ENCODE measurements at regions not wholly inside any gene's neighbourhood (a gene's known extent, or its start where the extent isn't known, plus 50 kb on each side); places are given as distances from the start of the nearest gene placed in this dataset.

DNA sequence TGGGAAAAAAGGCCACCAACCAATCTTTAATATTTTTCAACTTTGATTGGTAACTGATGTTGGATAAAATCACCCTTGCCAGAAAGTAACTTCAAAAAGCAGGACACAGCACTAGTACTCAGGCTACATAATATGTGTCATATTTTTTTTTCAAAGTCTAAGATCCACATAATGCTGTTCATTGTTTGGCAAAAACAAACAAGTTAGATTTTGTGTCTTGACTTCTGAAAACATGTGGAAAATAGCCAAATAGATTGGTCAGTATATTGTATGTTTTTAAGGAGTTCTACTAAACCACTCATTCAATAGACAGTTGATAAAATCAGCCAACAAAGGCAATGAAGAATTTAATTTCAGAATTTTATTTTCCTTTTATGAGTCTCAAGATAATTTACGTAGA, 111.7 kb upstream of the CCDC54 start:
- DNase-seq (ENCODE audit: low read depth) = no peak

DNA sequence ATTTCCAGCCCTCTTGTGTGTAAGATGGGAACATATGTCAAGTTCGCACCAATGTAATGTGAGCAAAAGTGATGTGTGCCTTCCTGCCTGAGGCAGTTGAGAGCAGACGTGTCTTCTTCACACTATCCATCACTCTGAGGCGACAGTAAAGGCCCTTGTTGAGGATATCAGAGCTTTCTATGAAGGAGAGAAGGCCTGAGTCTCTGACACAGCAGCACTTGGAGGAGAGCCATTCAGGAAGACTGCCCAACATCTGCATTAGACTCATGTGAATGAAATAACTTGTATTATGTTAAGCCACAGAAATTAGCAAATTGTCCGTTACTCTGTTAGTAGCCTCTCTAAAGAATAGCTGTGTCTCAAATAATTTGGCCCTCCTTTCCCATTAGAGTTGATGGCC, 108.8 kb upstream of the CCDC54 start:
- no peak for DNase-seq (ENCODE audit: low read depth)

DNA sequence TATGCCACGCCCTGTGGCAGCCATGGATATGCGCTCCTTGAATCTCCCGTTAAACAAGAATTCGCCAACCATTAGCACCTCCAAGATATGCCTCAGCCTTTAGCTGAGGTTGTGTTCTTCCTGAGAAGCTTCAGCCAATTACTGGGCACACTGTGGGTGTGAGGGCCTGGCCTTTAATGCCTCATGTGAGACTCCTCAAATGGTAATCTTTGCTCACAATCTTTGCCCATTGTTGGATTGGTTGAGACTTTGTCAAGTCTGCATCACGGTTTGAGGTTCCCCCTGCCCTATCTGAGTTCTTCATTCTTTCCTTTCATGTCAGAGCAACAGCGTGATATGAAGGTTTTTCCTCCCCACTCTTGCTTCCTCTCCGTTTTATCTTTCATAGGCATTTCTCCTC, 108.1 kb upstream of the CCDC54 start:
- DNase-seq (ENCODE audit: low read depth) = no peak

DNA sequence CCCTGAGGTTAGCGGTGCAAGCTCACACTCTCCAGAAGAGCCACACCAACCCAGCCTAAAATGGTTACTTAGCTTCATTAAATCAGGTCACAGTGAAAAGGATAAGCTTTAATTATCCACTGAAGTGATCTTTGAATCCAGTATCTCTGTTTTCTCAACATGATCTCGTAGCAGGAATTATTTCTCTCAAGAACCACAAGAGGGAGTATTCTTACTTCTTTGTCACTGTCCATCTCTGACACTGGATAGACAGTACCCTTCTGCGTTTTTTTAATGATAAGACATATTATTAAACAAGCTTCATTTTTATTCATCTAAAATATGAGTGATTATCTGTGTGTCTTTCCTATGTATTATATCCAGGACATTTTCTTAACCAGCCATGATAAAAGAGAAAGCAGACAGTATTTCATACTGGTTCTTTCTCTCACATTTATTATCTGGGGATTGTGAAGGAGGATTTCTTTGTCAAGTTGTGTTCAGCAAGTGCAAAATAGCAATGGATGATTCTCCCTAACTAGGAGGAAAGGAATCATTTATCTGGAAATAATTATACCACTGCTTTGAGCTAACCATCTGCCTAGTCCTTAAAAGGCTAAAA, 105.4 kb upstream of the CCDC54 start:
- DNase-seq (ENCODE audit: low read depth) = no peak

DNA sequence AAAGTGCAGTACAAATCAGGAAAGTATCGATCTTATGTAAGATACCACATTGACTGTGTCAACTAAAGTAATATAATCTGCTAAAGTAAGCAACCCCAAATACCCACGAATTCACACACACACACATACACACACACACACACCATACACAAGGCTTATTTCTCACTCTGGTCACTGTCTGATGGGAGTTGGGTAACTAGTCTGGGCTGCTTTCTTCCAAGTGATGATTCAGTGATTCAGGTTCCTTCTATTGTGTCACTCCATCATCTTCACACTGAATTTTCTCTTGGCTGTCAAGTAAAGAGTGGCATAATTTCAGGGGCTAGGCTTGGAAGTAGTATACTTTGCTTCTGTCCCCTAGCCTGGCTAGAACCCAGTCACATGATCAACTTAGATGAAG, 104.8 kb upstream of the CCDC54 start:
- no peak for DNase-seq (ENCODE audit: low read depth)

DNA sequence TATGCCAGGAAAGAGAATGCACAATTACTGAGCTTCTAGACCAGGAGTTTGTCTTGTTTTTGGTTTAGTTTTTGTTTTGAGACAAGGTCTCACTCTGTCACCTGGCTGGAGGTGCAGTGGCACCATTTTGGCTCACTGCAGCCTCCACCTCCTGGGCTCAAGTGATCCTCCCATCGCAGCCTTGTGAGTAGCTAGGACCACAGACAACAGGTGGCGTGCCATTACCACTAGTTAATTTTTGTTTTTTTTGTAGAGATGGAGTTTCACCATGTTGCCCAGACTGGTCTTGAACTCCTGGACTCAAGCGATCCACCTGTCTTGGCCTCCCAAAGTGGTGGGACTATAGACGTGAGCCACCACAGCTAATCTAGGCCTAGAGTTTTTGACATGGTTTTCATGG, 104.4 kb upstream of the CCDC54 start:
- no peak for DNase-seq (ENCODE audit: low read depth)

DNA sequence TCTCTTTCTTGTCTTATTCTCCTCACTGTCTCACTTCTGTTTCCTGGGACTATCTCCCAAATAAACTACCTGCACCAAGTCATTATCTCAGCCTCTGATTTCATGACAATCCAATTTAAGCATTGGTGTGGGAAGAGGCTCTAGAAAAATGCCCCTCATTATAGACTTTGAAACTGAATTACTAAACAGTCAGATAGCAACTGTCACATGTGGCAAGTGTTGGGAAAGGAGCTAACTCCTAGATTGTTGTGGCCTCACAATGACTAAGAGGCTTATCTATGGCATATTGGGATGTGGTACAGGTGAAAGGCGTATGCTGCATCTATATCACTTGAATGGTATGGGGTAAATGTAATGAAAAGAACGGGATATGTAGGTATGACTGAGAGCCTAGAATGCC, 103.5 kb upstream of the CCDC54 start:
- no peak for DNase-seq (ENCODE audit: low read depth)

DNA sequence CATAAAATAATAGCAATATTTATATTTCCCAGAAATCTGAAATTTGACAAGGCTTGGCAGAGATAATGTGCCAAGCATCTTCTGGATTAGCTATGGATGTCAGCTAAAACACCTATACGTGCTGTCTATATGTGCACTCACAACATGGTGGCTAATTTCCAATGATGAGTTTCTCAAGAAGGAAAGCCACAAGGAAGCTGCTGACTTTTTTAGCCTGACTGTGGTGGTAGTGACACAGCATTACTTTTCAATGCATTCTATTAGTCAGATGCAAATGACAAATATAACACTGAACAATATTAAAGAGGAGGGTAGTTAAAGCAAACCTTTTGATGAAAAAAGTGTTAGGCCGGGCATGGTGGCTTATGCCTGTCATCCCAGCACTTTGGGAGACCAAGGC, 101.7 kb upstream of the CCDC54 start:
- DNase-seq (ENCODE audit: low read depth) = no peak

DNA sequence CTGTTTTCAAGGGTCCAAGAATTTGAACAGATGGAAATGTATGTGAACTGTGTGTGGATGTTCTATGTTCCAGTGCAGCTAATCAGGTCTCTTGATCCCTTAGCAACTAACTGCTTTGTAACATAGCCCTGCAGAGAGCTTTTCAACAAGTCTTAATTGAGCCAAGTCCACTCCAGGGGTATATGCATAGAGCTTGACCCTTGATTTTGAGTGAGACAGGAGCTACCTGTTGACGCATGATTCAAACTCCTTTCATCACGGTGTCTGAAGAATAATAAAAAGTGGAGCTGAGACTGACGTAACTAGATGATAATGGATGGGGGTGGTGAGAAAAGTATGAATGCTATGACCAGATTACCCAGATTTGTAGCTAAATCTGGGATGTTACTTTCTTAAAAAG, 93.3 kb upstream of the CCDC54 start:
- no peak for DNase-seq (ENCODE audit: low read depth)

DNA sequence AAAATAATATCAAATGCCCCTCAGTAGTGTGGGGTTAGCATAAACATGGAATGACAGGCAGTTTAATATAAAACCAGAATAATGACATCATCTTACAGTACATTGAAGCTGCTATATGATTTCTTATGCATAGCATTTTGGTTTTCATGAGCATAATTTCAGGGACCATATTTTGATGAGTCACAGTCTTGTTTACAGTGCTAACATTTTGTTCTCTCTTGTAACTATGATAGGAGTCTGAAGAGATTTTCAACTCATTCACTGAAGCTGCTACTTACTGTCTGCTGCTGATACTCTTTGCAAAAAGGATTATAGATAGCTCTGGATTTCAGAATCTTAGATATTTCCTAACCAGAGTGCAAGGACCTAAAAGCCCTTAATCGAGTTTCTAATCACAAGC, 92.6 kb upstream of the CCDC54 start:
- DNase-seq (ENCODE audit: low read depth) = no peak

DNA sequence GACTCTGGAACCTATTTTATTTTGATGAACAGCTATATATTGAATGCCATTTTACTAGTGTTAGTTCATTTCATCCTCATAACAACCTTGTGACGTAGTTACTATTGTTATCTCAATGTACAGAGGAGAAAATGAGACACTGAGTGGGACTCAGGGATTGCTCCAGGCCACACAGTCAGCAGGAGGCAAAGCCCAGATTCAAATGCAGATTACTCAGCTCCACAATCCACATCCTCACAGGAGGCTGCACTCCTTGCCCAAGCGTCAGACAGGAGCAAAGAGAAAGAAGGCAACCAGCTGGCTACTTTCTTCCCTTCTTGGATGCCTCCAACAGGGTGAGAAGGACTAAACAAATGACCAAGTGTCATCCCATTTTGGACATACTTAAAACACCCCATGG, 92.0 kb upstream of the CCDC54 start:
- DNase-seq (ENCODE audit: low read depth) = no peak

DNA sequence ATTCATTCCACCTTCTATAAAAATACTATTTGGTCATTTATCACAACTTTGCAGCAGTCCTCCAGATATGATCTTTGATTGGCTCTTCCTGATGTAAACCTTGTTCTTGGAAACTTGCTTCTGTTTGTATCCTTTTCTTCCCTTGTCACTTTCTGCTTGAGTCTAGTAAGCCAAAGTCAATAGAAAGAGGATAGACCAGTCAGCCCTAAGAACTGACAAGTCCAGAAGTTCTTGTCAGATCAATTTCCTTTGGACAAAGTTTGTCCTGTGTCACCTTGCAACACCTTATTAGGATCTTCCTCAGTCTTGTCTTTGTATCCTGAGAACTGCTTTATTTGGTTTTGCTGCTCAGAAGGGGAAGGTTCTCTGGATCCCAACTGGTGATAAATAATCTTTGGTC, 87.9 kb upstream of the CCDC54 start:
- no peak for DNase-seq (ENCODE audit: low read depth)

DNA sequence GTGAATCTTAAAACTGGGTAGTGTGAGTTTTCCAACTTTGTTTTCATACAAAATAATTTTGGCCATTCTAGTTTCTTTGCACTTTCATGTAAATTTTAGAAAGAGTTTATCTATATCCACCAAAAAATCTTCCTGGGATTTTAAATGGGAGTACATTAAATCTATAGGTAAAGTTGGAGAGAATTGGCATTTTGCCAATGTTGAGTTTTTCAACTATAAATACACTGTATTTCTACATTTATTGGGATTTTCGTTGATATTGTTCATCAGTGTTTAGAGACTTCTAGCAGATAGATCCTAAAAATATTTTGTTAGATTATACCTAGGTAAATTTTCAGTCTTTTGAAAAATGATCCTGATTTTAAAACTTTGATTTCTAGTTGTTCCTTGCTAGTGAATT, 83.1 kb upstream of the CCDC54 start:
- DNase-seq (ENCODE audit: low read depth) = no peak

DNA sequence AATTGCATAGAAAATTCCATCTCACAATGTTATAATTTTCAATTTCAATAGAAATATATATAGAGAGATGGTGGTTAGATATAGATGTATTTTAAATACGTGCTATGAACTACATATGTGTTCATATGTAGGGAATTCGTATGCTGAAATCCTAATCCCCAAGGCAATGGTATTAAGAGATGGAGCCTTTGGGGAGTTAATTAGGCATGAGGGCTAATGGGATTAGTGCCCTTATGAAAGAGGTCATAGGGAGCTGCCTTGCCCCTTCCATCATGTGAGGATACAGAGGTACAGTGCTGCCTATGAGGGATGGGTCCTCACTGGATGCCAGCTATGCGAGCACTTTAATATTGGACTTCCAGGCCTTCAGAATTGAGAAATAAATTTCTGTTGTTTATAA, 79.6 kb upstream of the CCDC54 start:
- no peak for DNase-seq (ENCODE audit: low read depth)

DNA sequence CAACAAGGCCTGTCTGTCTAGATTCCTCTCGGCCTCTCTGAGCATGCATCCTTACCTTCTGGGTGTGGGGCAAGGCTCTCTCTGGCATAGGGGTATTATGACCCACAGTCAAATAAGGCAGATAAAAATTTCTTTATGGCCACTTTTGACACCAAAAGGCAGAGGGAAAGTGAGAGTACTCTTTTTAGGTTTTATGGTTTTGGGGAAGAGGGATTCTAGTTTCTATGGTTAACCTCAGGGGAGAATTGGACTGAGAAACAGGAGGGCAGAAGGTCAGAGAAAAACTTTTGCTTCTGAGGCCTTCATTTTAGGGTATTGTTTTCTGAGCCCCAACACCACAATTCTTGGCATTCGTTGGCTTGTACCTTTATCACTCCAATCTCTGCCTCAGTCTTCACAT, 70.0 kb upstream of the CCDC54 start:
- DNase-seq (ENCODE audit: low read depth) = no peak

DNA sequence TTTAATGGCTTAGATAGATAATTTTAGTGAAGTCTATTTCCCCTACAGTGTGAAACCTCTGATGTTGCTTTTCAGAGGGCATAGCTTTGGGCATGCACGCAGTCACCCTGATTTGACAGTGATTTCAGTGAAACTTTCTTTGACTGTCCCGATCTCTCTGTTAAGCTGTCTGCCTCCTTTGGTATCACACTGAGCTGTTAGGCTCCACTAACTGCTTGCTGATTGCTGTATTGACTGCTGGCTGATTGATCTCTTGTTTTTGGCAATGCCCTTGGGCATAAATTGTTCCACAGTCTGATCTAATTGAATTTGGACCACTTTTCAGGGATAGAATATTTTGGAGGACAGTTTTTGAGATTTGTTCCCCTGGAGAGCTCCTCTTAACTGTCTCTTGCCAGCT, 68.5 kb upstream of the CCDC54 start:
- no peak for DNase-seq (ENCODE audit: low read depth)

DNA sequence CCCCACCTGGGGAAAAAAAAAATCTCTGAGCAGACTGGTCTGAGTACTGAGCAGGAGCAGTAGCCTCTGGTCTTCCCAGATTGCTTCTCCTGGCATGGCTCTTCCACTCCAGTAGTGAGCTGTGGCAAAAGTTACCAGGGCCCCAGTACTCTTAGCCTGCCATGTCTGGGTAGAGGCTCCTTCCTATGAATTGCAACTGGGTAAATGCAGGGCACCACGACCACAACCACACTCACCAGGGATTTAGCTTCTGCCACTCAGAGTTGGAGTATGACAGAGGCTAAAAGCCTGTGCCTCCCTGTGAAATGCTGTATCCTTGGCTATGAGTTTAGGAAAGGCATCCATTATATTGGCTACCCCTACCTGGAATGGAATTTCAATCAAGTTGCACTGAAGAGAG, 67.9 kb upstream of the CCDC54 start:
- no peak for DNase-seq (ENCODE audit: low read depth)

DNA sequence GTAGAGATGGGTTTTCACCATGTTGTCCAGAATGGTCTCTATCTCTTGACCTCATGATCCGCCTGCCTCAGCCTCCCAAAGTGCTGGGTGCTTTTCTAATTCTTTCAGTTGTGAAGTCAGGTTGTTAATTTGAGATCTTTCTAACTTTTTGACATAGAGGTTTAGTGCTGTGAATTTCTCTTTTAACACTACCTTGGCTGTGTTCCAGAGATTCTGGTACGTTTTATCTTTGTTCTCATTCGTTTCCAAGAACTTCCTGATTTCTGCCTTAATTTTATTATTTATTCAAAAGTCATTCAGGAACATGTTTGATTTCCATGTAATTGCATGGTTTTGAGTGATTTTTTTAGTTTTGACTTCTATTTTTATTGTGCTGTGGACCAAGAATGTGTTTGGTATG, 63.5 kb upstream of the CCDC54 start:
- no peak for DNase-seq (ENCODE audit: low read depth)

DNA sequence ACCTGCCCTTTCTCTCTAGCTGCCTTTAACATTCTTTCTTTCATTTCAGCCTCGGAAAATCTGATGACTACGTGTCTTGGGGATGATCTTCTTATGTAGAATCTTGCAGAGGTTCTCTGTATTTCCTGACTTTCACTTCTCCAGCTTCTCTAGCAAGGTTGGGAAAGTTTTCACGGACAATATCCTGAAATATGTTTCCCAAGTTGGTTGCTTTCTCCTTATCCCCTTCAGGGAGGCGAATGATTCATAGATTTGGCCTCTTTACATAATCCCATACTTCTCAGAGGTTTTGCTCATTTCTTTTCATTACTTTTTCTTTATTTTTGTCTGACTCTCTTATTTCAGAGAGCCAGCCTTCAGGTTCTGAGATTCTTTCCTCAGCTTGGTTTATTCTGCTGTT, 62.1 kb upstream of the CCDC54 start:
- no peak for DNase-seq (ENCODE audit: low read depth)

DNA sequence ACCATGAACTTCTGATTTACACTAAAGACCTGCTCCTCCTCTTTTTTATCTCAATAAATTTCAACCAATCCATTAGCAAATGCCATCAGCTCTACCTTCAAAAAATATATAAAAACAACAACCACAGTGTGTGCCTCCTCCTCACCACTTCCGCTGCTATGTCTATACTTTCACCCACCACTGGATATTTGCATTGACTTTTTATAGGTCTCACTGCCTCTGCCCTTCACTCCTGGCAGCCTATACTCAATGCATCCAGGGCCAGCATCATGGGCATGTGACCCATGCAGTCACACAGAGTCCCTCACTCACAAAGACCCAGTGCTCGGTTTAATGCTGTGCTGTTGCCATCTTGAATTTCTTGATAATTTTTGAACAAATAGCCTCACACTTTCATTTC, 53.5 kb upstream of the CCDC54 start:
- DNase-seq (ENCODE audit: low read depth) = no peak

DNA sequence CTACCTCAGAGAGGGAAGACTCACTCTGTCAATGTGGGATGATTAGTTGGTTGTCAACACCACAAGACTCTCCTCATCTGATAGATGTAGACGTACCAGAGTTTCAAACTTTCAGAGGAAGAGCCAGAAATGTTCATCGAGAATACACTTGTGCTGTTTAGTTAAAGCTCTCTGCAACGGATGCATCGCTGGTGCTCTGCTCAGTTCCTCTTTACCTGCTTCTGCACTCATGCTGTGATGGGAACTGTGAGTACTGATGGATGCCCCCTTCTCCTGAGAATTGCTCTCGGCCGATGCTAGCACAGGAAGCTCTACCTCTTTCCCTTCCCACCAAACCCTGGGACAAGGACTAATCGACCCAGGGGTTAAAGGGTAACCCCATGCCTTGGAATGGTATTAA, 51.8 kb upstream of the CCDC54 start:
- DNase-seq (ENCODE audit: low read depth) = no peak

All from activated T-helper 1 cell treated with Interleukin-2 at 50 U/mL for 16 hours (primary cell).